Uterus (tissue), 3 donors: ENCODE measurements at regions not wholly inside any gene's neighbourhood (a gene's known extent, or its start where the extent isn't known, plus 50 kb on each side); places are given as distances from the start of the nearest gene placed in this dataset.

Source experiments
- DNase-seq, 2 donors: peaks; one replicate each; pipeline ENCODE4 v3.0.0-alpha.2; 2019 to 2020
- H3K27ac ChIP-seq, 2 donors: fragments of 200-600 bp; sonication (generic); 1 replicate in 1 of 2; 2 replicates in 1 of 2; pipeline ENCODE4 v1.5.1; 2016 to 2018
- H3K27me3 ChIP-seq, 2 donors: fragments of 200-600 bp; sonication (generic); one replicate each; pipeline ENCODE4 v1.5.1; 2018 to 2019; ENCODE audit warnings: control low read depth in 1 of 2
- H3K36me3 ChIP-seq, 2 donors: fragments of 200-600 bp; sonication (generic); one replicate each; pipeline ENCODE4 v1.5.1; 2019; ENCODE audit warnings: control low read depth in 1 of 2
- H3K4me1 ChIP-seq, 2 donors: fragments of 200-600 bp; sonication (generic); one replicate each; pipeline ENCODE4 v1.5.1; 2018 to 2019; ENCODE audit warnings: control low read depth in 1 of 2
- H3K4me3 ChIP-seq, 2 donors: fragments of 200-600 bp; sonication (generic); 1 replicate in 1 of 2; 2 replicates in 1 of 2; pipeline ENCODE4 v1.5.1; 2018 to 2019; ENCODE audit warnings: mild to moderate bottlenecking in 1 of 2
- H3K9me3 ChIP-seq, 2 donors: fragments of 200-600 bp; sonication (generic); one replicate each; pipeline ENCODE4 v1.5.1; 2019; ENCODE audit warnings: control low read depth in 1 of 2
- CTCF ChIP-seq, 4 experiments: fragments of 200-600 bp in 2 of 4; fragments of 450-650 bp in 2 of 4; sonication (generic) in 2 of 4; IDR thresholded peaks; one replicate each; pipeline ENCODE4 v1.5.1; 2016 to 2019; ENCODE audit warnings: antibody characterized with exemption in 4 of 4, mild to moderate bottlenecking in 2 of 4, moderate library complexity in 1 of 4
- POLR2A ChIP-seq, 2 donors: fragments of 450-650 bp; IDR thresholded peaks; one replicate each; pipeline ENCODE4 v1.6.1; 2016; ENCODE audit warnings: antibody characterized with exemption in 2 of 2, mild to moderate bottlenecking in 1 of 2, moderate library complexity in 1 of 2
- intact Hi-C: fragments of 100-400 bp; cut with DNase I; formaldehyde crosslinking; loops from one replicate; pipeline ENCODE4 v1.15.1; 2023; ENCODE audit warnings: low total_unique reads
- donor health status: DM: yes; HTN: yes; CAD: no.

DNA sequence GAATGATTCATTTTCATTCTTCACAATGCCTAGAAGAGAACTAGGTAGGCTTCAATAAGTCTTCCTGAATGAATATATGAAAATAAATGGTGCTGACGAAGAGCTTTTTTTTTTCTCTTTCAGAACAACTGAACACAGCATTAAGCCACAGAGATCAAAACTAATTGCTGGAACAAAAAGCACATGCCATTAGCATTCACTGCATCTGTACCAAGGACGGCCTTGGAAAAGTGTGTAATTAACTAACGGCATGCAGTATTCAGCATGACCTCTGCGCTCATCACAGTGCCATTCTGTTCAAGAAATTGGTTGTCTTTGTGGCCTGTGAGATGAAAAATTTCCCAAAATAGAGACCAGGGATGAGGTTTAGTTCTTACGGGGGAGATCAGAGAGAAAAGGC lies 99.3 kb downstream of the NUDT12 start:
- no peaks in the 10 kb centered on the region for H3K4me1 ChIP-seq
- H3K4me3 ChIP-seq = no peak overlapping the region
- no peak overlapping the region for H3K27ac ChIP-seq
- intact Hi-C loops = no loop called here
- no peaks in the 10 kb centered on the region for H3K9me3 ChIP-seq
- TF ChIP-seq POLR2A (IDR thresholded peaks at IDR 0.05) (no peak), CTCF (IDR thresholded peaks at IDR 0.05) (no peak)
- H3K36me3 ChIP-seq = no peaks in the 10 kb centered on the region
- no peak for DNase-seq
- H3K27me3 ChIP-seq = no peaks in the 10 kb centered on the region

DNA sequence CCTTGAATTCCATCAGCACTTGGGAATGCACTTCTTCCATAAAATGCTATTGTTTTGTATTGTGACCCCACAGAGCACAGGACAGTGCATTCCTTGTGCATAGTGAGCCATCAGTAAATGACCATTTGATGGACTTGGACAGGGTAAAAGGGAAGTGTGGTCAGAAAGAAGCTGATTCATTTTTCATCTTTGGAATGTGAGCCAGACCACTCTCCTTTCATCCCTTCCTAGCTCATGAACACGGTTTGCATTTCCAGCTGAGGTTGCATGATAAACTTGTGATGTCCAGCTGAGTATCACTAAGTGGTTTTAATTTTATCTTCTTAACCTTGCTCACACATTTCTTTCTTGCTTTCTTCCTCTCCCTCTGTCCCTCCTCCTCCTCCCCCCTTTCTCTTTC lies 101.3 kb downstream of the NUDT12 start:
- TF ChIP-seq CTCF (IDR thresholded peaks at IDR 0.05) (no peak), POLR2A (IDR thresholded peaks at IDR 0.05) (no peak)
- Histone ChIP-seq H3K27ac (no peak overlapping the region), H3K9me3 (no peaks in the 10 kb centered on the region), H3K4me3 (no peak overlapping the region), H3K27me3 (no peaks in the 10 kb centered on the region), H3K36me3 (no peaks in the 10 kb centered on the region), H3K4me1 (no peaks in the 10 kb centered on the region)
- intact Hi-C loops = no loop called here
- no peak for DNase-seq

GRCh38 chr5:103458497-103459040 lies 104.0 kb downstream of the NUDT12 start:
- Histone ChIP-seq H3K9me3 (no peaks in the 10 kb centered on the region), H3K4me1 (no peaks in the 10 kb centered on the region), H3K36me3 (no peaks in the 10 kb centered on the region), H3K27ac (no peak overlapping the region), H3K27me3 (no peaks in the 10 kb centered on the region), H3K4me3 (no peak overlapping the region)
- TF ChIP-seq POLR2A (IDR thresholded peaks at IDR 0.05) = no peak
- TF ChIP-seq CTCF (IDR thresholded peaks at IDR 0.05) = no peak
- DNase-seq = no peak
- intact Hi-C loops = no loop called here

GRCh38 chr5:103456476-103456875 lies 106.1 kb downstream of the NUDT12 start:
- H3K27ac ChIP-seq = no peak overlapping the region
- intact Hi-C loops = no loop called here
- DNase-seq = no peak
- no peaks in the 10 kb centered on the region for H3K9me3 ChIP-seq
- no peaks in the 10 kb centered on the region for H3K36me3 ChIP-seq
- TF ChIP-seq POLR2A (IDR thresholded peaks at IDR 0.05) (no peak), CTCF (IDR thresholded peaks at IDR 0.05) (no peak)
- no peaks in the 10 kb centered on the region for H3K27me3 ChIP-seq
- no peaks in the 10 kb centered on the region for H3K4me1 ChIP-seq
- H3K4me3 ChIP-seq = no peak overlapping the region

DNA sequence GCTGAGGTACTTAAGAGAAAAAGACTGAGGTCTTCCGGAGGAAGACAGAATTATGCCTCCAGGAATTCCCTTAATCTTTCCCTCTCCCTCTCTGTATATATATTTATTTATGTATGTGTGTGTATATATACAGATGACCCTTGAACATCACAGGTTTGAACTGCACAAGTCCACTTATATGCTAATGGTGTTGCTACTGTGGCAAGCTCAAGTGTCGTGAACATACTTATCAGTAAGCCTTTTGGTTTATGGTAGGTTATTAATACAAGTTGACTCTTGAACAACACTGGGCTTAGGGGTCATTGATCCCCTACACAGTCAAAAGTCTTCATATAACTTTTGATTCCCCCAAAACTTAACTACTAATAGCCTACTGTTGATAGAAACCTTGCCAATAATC lies 106.8 kb downstream of the NUDT12 start:
- Histone ChIP-seq H3K4me3 (no peak overlapping the region), H3K4me1 (no peaks in the 10 kb centered on the region), H3K27me3 (no peaks in the 10 kb centered on the region), H3K9me3 (no peaks in the 10 kb centered on the region), H3K27ac (no peak overlapping the region), H3K36me3 (no peaks in the 10 kb centered on the region)
- intact Hi-C loops = no loop called here
- TF ChIP-seq CTCF (IDR thresholded peaks at IDR 0.05) = no peak
- no peak for TF ChIP-seq POLR2A (IDR thresholded peaks at IDR 0.05)
- DNase-seq = no peak
